Body of pancreas (tissue), 4 donors: ENCODE measurements at regions not wholly inside any gene's neighbourhood (a gene's known extent, or its start where the extent isn't known, plus 50 kb on each side); places are given as distances from the start of the nearest gene placed in this dataset.

ENCODE experiments used
- CTCF ChIP-seq, 7 experiments: fragments of 450-650 bp in 4 of 7; fragments of 200-600 bp in 3 of 7; sonication (generic) in 3 of 7; IDR thresholded peaks; one replicate each; pipeline ENCODE4 v1.5.1; 2016 to 2019; ENCODE audit warnings: antibody characterized with exemption in 7 of 7
- POLR2A ChIP-seq, 3 donors: fragments of 450-650 bp; IDR thresholded peaks; one replicate each; pipeline ENCODE4 v1.6.1; 2016; ENCODE audit warnings: antibody characterized with exemption in 3 of 3, mild to moderate bottlenecking in 2 of 3

- TF ChIP-seq CTCF (IDR thresholded peaks at IDR 0.05), result no peak
- no peak for TF ChIP-seq POLR2A (IDR thresholded peaks at IDR 0.05)
These were observed 300.4 kb upstream of the NETO1 start for GRCh38 chr18:73168236-73168635.
